Neutrophil (primary cell): ENCODE measurements at regions not wholly inside any gene's neighbourhood (a gene's known extent, or its start where the extent isn't known, plus 50 kb on each side); places are given as distances from the start of the nearest gene placed in this dataset.

Experiments used
- H3K27ac ChIP-seq: fragments of 200-600 bp; sonication (generic); 2 replicates; pipeline ENCODE4 v1.5.1; 2016; ENCODE audit warnings: mild to moderate bottlenecking, moderate library complexity
- H3K27me3 ChIP-seq: fragments of 200-600 bp; sonication (generic); 2 replicates; pipeline ENCODE4 v1.6.0; 2016; ENCODE audit warnings: mild to moderate bottlenecking
- H3K36me3 ChIP-seq: fragments of 200-600 bp; sonication (generic); 2 replicates; pipeline ENCODE4 v1.5.1; 2017
- H3K4me1 ChIP-seq, 2 experiments: fragments of 200-600 bp in 1 of 2; sonication (generic) in 1 of 2; 1 replicate in 1 of 2; 2 replicates in 1 of 2; pipeline versions ENCODE4 v1.5.1 to v1.6.1; 2013 to 2016; ENCODE audit warnings: low read depth in 1 of 2, low read length in 1 of 2, mild to moderate bottlenecking in 1 of 2, moderate library complexity in 1 of 2; ENCODE audit not compliant: control insufficient read depth in 1 of 2, insufficient read depth in 1 of 2
- H3K4me3 ChIP-seq, 2 experiments: fragments of 200-600 bp in 1 of 2; sonication (generic) in 1 of 2; 1 replicate in 1 of 2; 2 replicates in 1 of 2; pipeline ENCODE4 v1.5.1; 2013 to 2016; ENCODE audit warnings: low read depth in 1 of 2, low read length in 1 of 2, mild to moderate bottlenecking in 1 of 2, moderate library complexity in 1 of 2
- H3K9me3 ChIP-seq: fragments of 200-600 bp; sonication (generic); 2 replicates; pipeline ENCODE4 v1.5.1; 2016
- CTCF ChIP-seq: fragments of 200-600 bp; sonication (generic); IDR thresholded peaks from 2 replicates; pipeline ENCODE4 v1.5.1; 2016; ENCODE audit warnings: antibody characterized with exemption

GRCh38 chr11:134837887-134838232, 425.8 kb upstream of the B3GAT1 start:
- Histone ChIP-seq H3K4me1 (no peaks in the 10 kb centered on the region), H3K36me3 (no peaks in the 10 kb centered on the region), H3K27me3 (no peaks in the 10 kb centered on the region), H3K27ac (no peak overlapping the region), H3K4me3 (no peak overlapping the region), H3K9me3 (no peaks in the 10 kb centered on the region)
- no peak for TF ChIP-seq CTCF

GRCh38 chr11:134837166-134837886, 425.3 kb upstream of the B3GAT1 start:
- Histone ChIP-seq H3K9me3 (no peaks in the 10 kb centered on the region), H3K4me3 (no peak overlapping the region), H3K4me1 (no peaks in the 10 kb centered on the region), H3K36me3 (no peaks in the 10 kb centered on the region), H3K27me3 (no peaks in the 10 kb centered on the region), H3K27ac (no peak overlapping the region)
- TF ChIP-seq CTCF, result no peak

GRCh38 chr11:134836561-134836960, 424.5 kb upstream of the B3GAT1 start:
- Histone ChIP-seq H3K36me3 (no peaks in the 10 kb centered on the region), H3K4me3 (no peak overlapping the region), H3K27me3 (no peaks in the 10 kb centered on the region), H3K27ac (no peak overlapping the region), H3K9me3 (no peaks in the 10 kb centered on the region), H3K4me1 (no peaks in the 10 kb centered on the region)
- TF ChIP-seq CTCF, result no peak

- Histone ChIP-seq H3K9me3 (no peaks in the 10 kb centered on the region), H3K27ac (no peak overlapping the region), H3K36me3 (no peaks in the 10 kb centered on the region), H3K4me1 (no peaks in the 10 kb centered on the region), H3K27me3 (no peaks in the 10 kb centered on the region), H3K4me3 (no peak overlapping the region)
- TF ChIP-seq CTCF, result no peak
These were observed 423.5 kb upstream of the B3GAT1 start for GRCh38 chr11:134835561-134835960.

GRCh38 chr11:134830312-134830711, 418.3 kb upstream of the B3GAT1 start:
- Histone ChIP-seq H3K27me3 (no peaks in the 10 kb centered on the region), H3K36me3 (no peaks in the 10 kb centered on the region), H3K9me3 (no peaks in the 10 kb centered on the region), H3K4me1 (no peaks in the 10 kb centered on the region), H3K4me3 (no peak overlapping the region), H3K27ac (no peak overlapping the region)
- no peak for TF ChIP-seq CTCF
